ENCODE measurements at regions not wholly inside any gene's neighbourhood (a gene's known extent, or its start where the extent isn't known, plus 50 kb on each side); places are given as distances from the start of the nearest gene placed in this dataset.
"Not testable (repeated sequence)": the region's sequence is repeated elsewhere in the genome, so short reads cannot be mapped to it uniquely, and the experiment has no call there.

DNA sequence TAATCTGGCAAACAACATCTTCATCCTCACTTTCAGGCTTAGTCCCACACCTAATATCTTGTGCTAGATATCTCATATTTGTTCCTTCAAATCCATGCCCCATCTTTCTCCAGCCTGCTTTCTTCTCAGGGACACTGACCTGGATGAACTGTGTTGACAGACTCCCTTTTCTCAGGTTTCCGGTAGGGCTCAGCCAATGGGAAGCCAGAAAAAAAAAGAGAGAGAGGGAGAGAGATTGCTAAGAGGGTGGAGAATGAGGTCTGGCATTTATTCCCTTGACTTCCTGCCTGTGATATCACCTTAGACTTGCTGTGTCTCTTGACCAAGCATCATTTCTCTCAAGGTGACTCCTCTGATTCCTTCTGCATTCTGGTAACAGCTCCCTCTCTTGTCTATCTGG, 145.6 kb upstream of the ABI3BP start:
- DNase-seq (ENCODE audit: low read depth in 2 of 2) = no peak

DNA sequence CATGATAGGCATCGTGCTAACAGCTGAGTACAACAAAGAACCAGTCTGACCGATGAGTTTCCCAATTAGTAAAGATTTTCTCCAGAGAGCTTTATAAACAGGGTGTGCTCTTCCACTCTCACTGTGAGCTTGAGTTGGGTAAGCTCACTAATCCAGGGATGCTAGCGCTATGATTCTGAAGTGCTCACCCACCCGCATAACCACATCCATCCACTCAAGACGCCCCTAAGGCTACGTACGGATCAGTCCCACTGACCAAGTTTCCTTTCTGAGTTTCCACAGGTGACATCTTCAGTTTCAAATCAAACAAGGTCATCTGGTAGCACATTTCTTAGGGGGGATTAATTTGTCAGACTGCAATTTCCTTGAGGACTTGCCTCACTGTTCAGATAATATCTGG, 141.1 kb upstream of the ABI3BP start:
- no peak for DNase-seq (ENCODE audit: low read depth in 2 of 2)

DNA sequence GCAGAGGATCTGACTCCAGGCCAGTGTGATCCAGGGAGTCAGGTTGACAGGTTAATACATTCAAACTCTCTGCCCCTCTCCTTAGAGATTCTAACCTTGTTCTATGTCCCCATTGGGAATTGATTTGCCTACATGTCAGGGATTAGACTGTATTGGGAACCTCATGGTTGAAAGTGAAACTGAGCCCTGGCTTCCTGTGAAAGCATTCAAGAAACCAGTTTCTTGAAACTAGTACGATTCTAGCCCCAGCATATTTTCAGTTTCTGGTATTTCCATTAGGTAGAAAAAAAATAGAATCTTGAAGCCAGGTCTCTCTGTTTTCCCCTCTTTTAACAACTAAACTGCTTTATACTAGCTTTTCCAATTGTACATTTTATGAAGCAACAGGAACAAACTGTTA, 140.4 kb upstream of the ABI3BP start:
- no peak for DNase-seq (ENCODE audit: low read depth in 2 of 2)

- not testable (repeated sequence) for DNase-seq (ENCODE audit: low read depth in 2 of 2)
These were observed 140.0 kb upstream of the ABI3BP start for GRCh38 chr3:101133197-101133596.

DNA sequence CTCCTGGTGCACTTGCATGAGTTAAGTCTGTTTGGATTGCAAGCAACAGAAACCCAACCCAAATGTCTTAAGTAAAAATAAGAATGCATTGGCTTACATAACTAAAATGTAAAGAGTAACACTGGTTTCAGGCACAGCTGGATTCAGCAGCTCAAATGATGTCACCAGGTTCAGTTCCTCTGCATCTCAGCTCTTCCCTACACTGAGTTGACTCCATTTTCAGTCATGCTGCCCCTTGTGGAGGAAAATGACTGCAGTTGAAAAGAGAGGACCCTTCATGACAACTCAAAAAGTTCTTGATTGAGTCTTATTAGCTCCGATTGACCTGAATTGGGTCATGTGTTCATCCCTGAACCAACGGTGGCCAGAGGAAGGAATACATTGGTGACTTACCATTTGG, 138.5 kb upstream of the ABI3BP start:
- no peak for DNase-seq (ENCODE audit: low read depth in 2 of 2)

- DNase-seq (ENCODE audit: low read depth in 2 of 2) = no peak
These were observed 135.6 kb upstream of the ABI3BP start for GRCh38 chr3:101128786-101129185.

- no peak for DNase-seq (ENCODE audit: low read depth in 2 of 2)
These were observed 134.8 kb upstream of the ABI3BP start for GRCh38 chr3:101128001-101128400.

GRCh38 chr3:101124125-101124524, 130.9 kb upstream of the ABI3BP start:
- DNase-seq (ENCODE audit: low read depth in 2 of 2) = no peak

GRCh38 chr3:101123081-101123480, 129.9 kb upstream of the ABI3BP start:
- DNase-seq (ENCODE audit: low read depth in 2 of 2) = no peak

DNA sequence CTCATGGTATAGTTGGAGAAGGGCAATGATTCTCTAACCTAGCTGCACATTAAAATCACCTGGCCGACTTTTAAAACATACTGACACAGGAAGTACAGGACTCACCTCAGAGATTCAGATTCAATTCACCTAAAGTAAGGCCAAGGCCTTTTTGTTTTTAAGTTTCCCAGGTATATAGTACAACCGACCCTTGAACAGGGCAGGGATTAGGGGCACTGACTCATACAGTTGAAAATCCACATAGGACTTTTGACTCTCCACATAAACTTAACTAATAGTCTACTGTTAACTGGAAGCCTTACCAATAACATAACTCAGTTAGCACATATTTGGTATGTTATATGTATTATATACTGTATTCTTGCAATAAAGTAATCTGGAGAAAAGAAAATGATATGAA, 129.5 kb upstream of the ABI3BP start:
- no peak for DNase-seq (ENCODE audit: low read depth in 2 of 2)

DNA sequence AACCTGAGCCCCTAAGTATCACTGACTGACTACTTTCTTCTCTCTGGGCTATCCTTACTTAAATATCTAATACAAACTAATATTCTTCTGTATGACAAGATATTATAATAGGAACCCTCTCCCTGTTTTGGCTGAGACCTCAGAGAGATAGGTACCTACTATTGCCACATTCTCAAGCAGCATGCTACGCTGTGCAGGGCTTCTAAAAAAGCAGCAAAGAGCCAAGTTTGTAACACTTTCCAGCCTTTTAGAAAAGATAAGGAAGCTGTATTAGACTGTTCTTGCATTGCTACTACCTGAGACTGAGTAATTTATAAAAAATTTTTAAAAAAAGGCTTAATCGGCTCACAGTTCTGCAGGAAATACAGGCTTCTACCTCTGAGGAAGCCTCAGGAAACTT, 126.8 kb upstream of the ABI3BP start:
- no peak for DNase-seq (ENCODE audit: low read depth in 2 of 2)

DNA sequence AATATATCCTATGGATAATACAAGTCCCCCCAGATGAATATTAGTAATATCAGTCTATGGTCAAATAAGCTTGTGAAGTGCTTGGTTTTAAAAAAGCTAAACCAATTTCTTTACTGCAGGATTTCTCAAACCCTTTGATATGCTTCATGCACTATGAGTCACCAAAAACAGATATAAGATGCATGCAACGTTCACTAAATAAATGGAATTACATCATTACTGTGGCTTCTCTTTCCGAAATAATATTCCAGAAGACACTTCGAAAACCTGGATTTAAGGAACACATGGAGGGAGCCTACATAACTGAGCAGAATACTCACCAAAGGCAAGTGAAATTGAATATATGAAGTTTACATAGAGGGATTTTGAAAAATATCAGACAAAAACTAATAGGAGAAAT, 126.3 kb upstream of the ABI3BP start:
- DNase-seq (ENCODE audit: low read depth in 2 of 2) = peak; percentile 72 to 75

DNA sequence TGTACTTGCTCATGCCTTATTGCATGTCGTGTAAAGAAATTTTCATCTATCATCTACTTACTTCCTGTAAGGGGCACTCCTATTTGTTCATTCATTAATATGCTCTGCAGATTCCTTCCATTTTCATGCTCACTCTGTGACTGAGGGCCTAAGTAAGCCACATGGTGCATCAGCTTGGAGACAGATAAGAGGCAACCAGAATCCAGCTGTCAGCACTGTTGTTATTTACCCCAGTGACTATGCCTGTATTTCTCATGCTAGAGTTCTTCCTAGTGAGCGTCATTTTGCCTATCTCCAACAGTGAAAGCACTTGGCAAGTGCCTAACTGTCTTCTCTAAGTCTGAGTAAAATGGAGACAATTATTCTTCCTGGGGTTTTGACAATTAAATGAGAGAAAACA, 124.8 kb upstream of the ABI3BP start:
- DNase-seq (ENCODE audit: low read depth in 2 of 2) = no peak

DNA sequence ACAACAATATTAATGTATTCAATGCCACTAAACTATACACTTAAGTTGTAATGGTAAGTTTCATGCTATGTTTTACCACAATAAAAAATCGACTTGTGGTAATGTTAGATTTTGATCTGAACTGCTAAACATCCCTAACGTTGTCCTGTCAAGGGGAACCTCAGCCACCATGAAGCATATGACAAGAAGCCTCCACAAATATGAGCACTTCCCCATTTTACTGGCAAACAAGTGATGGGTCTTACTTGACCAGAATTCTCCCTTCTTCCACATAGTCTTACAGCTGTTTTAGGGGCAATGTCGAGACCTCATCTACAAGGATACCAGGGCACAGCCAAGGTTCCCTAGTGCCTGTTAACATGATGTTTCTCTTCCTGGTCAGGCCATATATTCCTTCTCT, 124.2 kb upstream of the ABI3BP start:
- DNase-seq (ENCODE audit: low read depth in 2 of 2) = no peak

GRCh38 chr3:101110295-101110694, 117.1 kb upstream of the ABI3BP start:
- not testable (repeated sequence) for DNase-seq (ENCODE audit: low read depth in 2 of 2)

DNA sequence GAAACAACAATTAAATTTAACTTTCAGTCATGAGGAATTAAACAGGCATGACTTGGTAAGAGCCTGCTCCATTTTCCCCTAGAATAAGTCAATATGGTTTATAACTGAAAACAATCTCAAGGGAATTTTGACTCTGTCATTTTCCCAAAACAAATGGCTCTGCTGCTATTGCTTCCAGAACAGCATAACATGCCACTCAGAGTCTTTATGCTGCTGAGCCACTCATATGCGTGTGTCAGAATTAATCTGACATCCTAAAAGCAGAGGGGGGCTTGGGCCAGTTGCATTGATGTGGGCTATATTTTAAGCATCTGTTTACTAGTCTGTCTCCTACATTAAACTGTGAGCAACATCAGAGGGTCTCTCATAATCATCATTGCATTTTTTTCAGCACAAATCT, 111.1 kb upstream of the ABI3BP start:
- no peak for DNase-seq (ENCODE audit: low read depth in 2 of 2)

DNA sequence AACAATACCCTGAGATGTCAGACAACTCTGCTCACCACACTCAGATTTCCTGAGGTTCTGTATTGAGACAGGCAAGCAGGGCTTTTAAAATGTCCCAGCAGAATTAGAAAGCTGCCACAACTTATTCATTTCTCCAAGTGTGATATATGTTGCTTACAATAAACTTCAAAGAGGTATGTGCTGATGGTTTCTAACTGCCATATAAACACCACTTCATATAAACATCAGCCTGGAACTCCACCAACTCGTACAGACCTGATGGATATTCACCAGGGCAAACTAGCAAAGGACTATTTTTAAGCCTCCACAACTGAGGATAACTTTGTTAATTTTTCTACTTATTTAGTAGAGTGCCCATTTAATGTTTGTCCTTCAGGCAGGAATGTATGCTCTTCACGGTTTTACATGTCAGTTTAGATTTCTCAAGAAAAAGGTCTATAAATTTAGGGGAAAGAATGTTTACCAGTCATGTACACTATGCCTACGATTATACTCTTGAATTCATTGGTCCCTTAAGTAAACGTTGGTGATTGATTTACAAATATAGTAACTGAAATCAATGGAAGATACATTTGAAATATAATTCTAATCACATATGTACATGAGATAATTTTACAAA, 109.6 kb upstream of the ABI3BP start:
- DNase-seq (ENCODE audit: low read depth in 2 of 2) = no peak

DNA sequence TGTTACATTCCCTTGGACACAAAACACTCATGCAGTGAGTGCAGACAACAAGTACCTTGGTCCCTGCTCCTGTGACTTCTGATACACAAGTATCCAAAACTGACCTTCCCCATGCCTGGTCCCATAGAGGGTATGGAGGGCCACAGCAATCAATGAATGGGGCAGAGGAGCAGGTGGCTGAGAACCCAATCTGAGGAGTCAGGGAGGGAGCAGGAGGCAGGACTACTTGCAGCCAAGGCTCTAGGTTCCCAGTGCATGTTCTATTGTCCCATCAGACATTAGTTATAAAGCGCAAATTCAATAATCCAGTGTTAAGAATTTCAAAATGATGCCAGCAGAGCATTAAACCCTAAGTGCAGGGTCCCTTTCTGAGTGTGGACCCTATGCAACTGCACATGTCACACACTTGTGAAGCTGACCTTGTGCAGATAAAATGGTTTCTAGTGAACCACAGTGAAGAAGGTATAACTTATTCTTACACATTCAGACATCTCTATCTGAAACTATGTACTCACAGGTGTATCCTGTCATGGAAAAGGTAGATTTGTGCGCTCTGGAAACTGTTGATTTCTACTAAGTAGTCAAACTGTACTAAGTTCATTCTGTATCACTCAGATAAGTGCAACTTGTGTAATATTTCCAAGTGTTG, 107.3 kb upstream of the ABI3BP start:
- DNase-seq (ENCODE audit: low read depth in 2 of 2) = no peak

DNA sequence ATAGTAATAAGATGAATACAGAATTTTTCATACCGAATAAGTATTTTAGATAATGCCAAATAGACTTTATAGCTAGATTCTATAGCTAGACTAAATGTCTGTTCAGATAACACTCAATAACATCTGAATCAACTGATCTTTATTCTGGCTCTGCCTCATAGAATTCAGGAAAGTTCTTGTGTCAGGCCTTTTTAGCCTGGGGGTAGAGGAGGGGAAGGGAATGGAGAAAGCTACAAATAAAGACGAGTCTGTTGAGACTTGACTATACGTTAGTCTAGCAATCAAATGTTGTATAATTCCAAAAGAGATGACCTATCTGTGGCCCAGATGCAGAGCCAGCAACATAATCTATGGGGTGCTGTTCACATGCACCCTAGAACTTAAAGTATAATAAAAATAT, 106.6 kb upstream of the ABI3BP start:
- DNase-seq (ENCODE audit: low read depth in 2 of 2) = no peak

DNA sequence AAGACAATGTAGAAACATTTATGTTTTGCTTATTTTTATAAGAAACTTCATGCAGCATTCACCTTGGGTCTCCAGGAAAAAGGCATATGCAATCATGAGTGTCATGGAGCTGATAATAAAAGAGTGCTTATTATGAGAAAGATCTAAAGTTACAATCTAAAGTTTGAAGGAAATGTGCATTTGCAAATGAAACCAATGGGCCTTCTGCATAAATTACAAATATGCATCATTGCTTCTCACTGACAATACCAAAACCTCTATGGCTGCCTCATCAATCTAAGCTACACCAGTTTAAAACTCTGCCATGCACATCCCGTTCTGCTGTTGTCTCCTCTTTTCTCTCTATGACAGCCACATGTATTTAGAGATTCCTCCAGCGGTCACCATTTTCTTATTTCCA, 103.2 kb upstream of the ABI3BP start:
- no peak for DNase-seq (ENCODE audit: low read depth in 2 of 2)

- DNase-seq (ENCODE audit: low read depth in 2 of 2) = no peak
These were observed 102.6 kb upstream of the ABI3BP start for GRCh38 chr3:101095693-101096430.

DNA sequence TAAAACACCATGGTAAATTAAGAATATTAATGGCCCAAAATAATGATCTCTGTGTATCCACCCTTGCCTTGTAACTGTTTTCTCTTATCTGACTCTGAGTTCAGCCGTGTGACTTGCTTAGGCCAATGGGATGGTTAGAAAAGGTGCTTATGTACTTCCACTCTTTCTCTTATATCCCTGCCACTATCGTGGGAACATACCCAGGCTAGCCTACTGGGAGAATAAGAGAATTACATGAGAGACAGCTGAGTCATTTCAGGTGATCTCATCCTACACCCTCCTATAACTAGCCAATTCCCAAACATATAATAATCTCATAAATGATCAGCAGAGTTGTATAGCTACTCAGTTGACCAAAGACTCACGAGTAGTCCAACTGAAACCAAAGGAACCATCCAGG, 98.3 kb upstream of the ABI3BP start:
- DNase-seq (ENCODE audit: low read depth in 2 of 2) = no peak

GRCh38 chr3:101085752-101086151, 92.5 kb upstream of the ABI3BP start:
- no peak for DNase-seq (ENCODE audit: low read depth in 2 of 2)
